OCI-LY3 (cell line): ENCODE measurements at regions not wholly inside any gene's neighbourhood (a gene's known extent, or its start where the extent isn't known, plus 50 kb on each side); places are given as distances from the start of the nearest gene placed in this dataset.

Experiments
- H2AFZ ChIP-seq: fragments of 200-600, 300-600 bp; shearing (Covaris generic); 2 replicates; pipeline ENCODE4 v1.6.0; 2014; ENCODE audit warnings: antibody characterized with exemption, low read depth, low read length
- H3K27ac ChIP-seq: fragments of 200-600, 300-600 bp; sonication (generic); 2 replicates; pipeline ENCODE4 v1.5.1; 2014; ENCODE audit warnings: mild to moderate bottlenecking, low read length, moderate library complexity, mixed read lengths
- H3K27me3 ChIP-seq: fragments of 200-600, 300-600 bp; sonication (generic); 2 replicates; pipeline ENCODE4 v1.6.1; 2014; ENCODE audit warnings: low read depth, low read length, mixed read lengths
- H3K36me3 ChIP-seq: fragments of 200-600, 300-600 bp; sonication (generic); replicated peaks from 2 replicates; pipeline ENCODE3; 2014; ENCODE audit warnings: low read depth, low read length, mixed read lengths
- H3K4me1 ChIP-seq: fragments of 300-600, 200-600 bp; sonication (generic); 2 replicates; pipeline ENCODE4 v1.6.1; 2014; ENCODE audit warnings: low read length, mixed read lengths
- H3K4me2 ChIP-seq: fragments of 200-600, 300-600 bp; sonication (generic); 2 replicates; pipeline ENCODE4 v1.6.1; 2014; ENCODE audit warnings: low read length, mixed read lengths
- H3K4me3 ChIP-seq: fragments of 300-600, 200-600 bp; sonication (generic); 2 replicates; pipeline ENCODE4 v1.5.1; 2014; ENCODE audit warnings: antibody characterized with exemption, mild to moderate bottlenecking, low read length, moderate library complexity
- H3K79me2 ChIP-seq: fragments of 300-600, 200-600 bp; shearing (Covaris generic); 2 replicates; pipeline ENCODE4 v1.6.1; 2014; ENCODE audit warnings: mild to moderate bottlenecking, low read length, mixed read lengths
- H3K9ac ChIP-seq: fragments of 300-600, 200-600 bp; shearing (Covaris generic); 2 replicates; pipeline ENCODE4 v1.6.0; 2014; ENCODE audit warnings: mild to moderate bottlenecking, low read length, moderate library complexity
- H3K9me3 ChIP-seq: fragments of 200-600, 300-600 bp; shearing (Covaris generic); 2 replicates; pipeline ENCODE4 v1.6.1; 2014; ENCODE audit warnings: low read length, mixed read lengths; ENCODE audit not compliant: insufficient read depth
- H4K20me1 ChIP-seq: fragments of 200-600, 300-600 bp; sonication (generic); 2 replicates; pipeline ENCODE4 v1.6.1; 2016; ENCODE audit warnings: low read length, mixed read lengths; ENCODE audit not compliant: insufficient read depth
- CTCF ChIP-seq: fragments of 200-600, 300-600 bp; sonication (generic); IDR thresholded peaks from 2 replicates; pipeline ENCODE4 v1.5.1; 2014; ENCODE audit warnings: antibody characterized with exemption, low read length, low read depth
- EZH2phosphoT487 ChIP-seq: fragments of 200-600 bp; shearing (Covaris generic); IDR thresholded peaks from 2 replicates; pipeline ENCODE4 v1.6.1; 2018; ENCODE audit warnings: antibody characterized with exemption, mixed run types, low read depth

GRCh38 chr20:7379621-7380220, 560.5 kb downstream of the HAO1 start:
- H3K9ac ChIP-seq = no peak overlapping the region
- H3K4me3 ChIP-seq = no peak overlapping the region
- TF ChIP-seq CTCF = no peak
- H3K4me1 ChIP-seq = no peaks in the 10 kb centered on the region
- H3K4me2 ChIP-seq = no peak overlapping the region
- no peaks in the 10 kb centered on the region for H3K79me2 ChIP-seq
- H3K27me3 ChIP-seq = no peaks in the 10 kb centered on the region
- H3K36me3 ChIP-seq = no peaks in the 10 kb centered on the region
- H4K20me1 ChIP-seq = peaks cover 4% of the 10 kb centered on the region; the same call in 1 of the 2 replicates
- no peak overlapping the region for H3K27ac ChIP-seq
- no peak overlapping the region for H2AFZ ChIP-seq
- no peaks in the 10 kb centered on the region for H3K9me3 ChIP-seq

GRCh38 chr20:7383216-7383615, 557.0 kb downstream of the HAO1 start:
- H3K9ac ChIP-seq = no peak overlapping the region
- no peaks in the 10 kb centered on the region for H3K9me3 ChIP-seq
- no peaks in the 10 kb centered on the region for H4K20me1 ChIP-seq
- no peaks in the 10 kb centered on the region for H3K36me3 ChIP-seq
- H2AFZ ChIP-seq = no peak overlapping the region
- H3K27me3 ChIP-seq = no peaks in the 10 kb centered on the region
- no peak overlapping the region for H3K4me2 ChIP-seq
- H3K4me1 ChIP-seq = no peaks in the 10 kb centered on the region
- TF ChIP-seq CTCF = no peak
- no peak for TF ChIP-seq EZH2phosphoT487
- H3K4me3 ChIP-seq = no peak overlapping the region
- no peak overlapping the region for H3K27ac ChIP-seq
- H3K79me2 ChIP-seq = no peaks in the 10 kb centered on the region

- H3K27ac ChIP-seq = no peak overlapping the region
- no peaks in the 10 kb centered on the region for H3K4me1 ChIP-seq
- TF ChIP-seq CTCF = no peak
- H3K27me3 ChIP-seq = no peaks in the 10 kb centered on the region
- no peaks in the 10 kb centered on the region for H4K20me1 ChIP-seq
- H3K36me3 ChIP-seq = no peaks in the 10 kb centered on the region
- no peaks in the 10 kb centered on the region for H3K79me2 ChIP-seq
- H3K4me3 ChIP-seq = no peak overlapping the region
- no peak overlapping the region for H3K9ac ChIP-seq
- H3K9me3 ChIP-seq = no peaks in the 10 kb centered on the region
- H3K4me2 ChIP-seq = no peak overlapping the region
- no peak overlapping the region for H2AFZ ChIP-seq
Measured at GRCh38 chr20:7387638-7388193, 552.5 kb downstream of the HAO1 start.

GRCh38 chr20:7389216-7389615, 551.0 kb downstream of the HAO1 start:
- Histone ChIP-seq H3K4me1 (no peaks in the 10 kb centered on the region), H3K9me3 (no peaks in the 10 kb centered on the region), H3K4me3 (no peak overlapping the region), H4K20me1 (no peaks in the 10 kb centered on the region), H2AFZ (no peak overlapping the region), H3K36me3 (no peaks in the 10 kb centered on the region), H3K4me2 (no peak overlapping the region), H3K9ac (no peak overlapping the region), H3K27ac (no peak overlapping the region), H3K27me3 (no peaks in the 10 kb centered on the region), H3K79me2 (no peaks in the 10 kb centered on the region)
- TF ChIP-seq EZH2phosphoT487 (no peak), CTCF (no peak)
